ENCODE measurements at regions not wholly inside any gene's neighbourhood (a gene's known extent, or its start where the extent isn't known, plus 50 kb on each side); places are given as distances from the start of the nearest gene placed in this dataset.
"Not testable (repeated sequence)": the region's sequence is repeated elsewhere in the genome, so short reads cannot be mapped to it uniquely, and the experiment has no call there.

DNA sequence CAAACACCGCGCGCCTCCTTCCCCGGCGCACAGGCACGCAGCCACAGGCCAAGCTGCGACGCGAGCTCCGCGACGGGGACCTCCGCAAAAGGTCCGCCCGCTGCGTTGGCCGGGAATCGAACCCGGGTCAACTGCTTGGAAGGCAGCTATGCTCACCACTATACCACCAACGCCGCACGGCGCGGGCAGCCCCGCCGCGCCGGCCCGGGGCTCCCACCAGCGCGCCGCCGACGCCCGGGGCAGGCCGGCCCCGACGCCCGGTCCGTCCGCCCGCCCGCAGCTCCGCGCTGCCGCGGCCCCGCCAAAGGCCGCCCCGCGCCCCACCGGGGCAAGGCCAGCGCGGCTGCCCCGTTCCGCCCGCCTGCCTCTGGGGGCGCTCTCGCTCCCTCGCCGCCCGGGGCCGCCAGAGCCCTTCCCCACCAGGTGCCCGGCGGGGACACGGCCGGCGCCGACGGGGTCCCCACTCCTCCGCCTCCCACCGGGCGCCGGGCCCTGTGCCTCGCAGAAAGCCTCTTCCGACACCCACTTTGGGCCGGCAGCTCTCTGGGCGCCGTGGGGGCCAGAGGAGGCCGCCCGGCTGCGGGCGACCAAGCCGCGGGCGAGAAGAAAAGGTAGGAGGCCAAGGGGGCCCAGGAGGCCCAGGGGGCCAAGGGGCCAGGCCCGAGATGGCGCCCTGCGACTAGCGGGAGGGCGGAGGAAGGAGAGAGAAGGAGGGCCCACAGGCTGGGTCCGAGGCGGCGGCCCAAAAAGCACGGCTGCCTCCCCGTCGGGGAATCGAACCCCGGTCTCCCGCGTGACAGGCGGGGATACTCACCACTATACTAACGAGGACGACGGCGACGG, 50.2 kb upstream of the FCGR2A start:
- not testable (repeated sequence) for H3K79me2 ChIP-seq (ENCODE audit: control insufficient read depth, insufficient read depth, low read length, poor library complexity)

DNA sequence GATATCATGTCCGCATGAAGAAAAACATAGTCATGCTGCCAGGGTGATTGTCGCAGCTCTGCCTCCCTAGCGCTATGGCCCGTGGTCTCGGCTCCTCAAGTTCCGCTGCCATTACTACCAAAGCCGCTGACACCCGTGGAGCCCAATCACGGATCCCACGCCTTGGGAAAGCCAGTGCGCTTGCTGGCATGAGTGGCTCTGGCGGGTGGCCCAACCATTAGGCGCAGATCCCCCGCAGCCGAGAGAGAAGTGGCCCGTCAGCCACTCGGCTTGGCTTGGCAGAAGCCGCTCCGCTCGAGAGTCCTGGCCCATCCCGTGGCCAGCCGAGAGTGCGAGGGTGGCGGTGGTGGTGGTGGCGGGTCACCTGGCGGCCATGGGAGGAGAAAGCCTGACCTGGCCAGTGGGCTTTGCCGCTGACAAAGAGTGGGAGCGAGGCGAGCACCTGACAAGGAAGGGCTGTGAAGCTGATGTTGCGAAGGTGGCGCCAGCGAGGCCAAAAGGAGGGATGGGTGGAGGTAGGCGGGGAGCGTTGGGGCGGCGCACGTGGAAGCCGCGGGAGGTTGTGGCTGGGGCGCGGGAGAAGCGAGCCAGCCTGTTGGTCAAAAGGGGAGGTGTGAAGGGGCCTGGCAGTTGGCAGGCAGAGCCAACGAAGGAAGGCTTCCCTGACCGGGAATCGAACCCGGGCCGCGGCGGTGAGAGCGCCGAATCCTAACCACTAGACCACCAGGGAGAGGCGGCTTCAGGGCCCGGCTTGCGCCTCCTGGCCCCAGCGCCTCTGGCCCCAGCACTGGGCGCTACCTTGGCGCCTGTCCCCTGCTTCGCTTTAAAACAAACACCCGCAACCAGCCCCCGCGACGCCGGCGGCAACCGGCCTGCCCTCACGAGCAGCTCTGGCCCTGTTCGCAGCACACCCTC, 51.0 kb upstream of the FCGR2A start:
- H2AK5ac ChIP-seq (ENCODE audit: low read length); H2BK12ac ChIP-seq (ENCODE audit: low read length); H3K4me1 ChIP-seq (ENCODE audit: control insufficient read depth in 1 of 2, insufficient read depth in 2 of 2, low read length in 2 of 2); H3K18ac ChIP-seq (ENCODE audit: low read length); H2AFZ ChIP-seq (ENCODE audit: insufficient read depth, low read length, poor library complexity); H4K91ac ChIP-seq (ENCODE audit: low read depth, low read length); H3K4me3 ChIP-seq (ENCODE audit: low read depth, low read length); H3K27me3 ChIP-seq (ENCODE audit: insufficient read depth, low read length); H3K79me1 ChIP-seq (ENCODE audit: low read length); H3K4ac ChIP-seq (ENCODE audit: low read depth, low read length); H4K12ac ChIP-seq (ENCODE audit: low read depth, low read length); H4K8ac ChIP-seq (ENCODE audit: low read depth, low read length); H2BK120ac ChIP-seq (ENCODE audit: insufficient read depth, low read length, poor library complexity); H3K9ac ChIP-seq (ENCODE audit: low read length); H3K4me2 ChIP-seq (ENCODE audit: low read length); DNase-seq; H3K9me3 ChIP-seq (ENCODE audit: insufficient read depth, low read depth, low read length); H2BK5ac ChIP-seq (ENCODE audit: low read depth, low read length, poor library complexity); H3K14ac ChIP-seq (ENCODE audit: low read length); H3K79me2 ChIP-seq (ENCODE audit: control insufficient read depth, insufficient read depth, low read length, poor library complexity); H3K23ac ChIP-seq (ENCODE audit: low read length); H3K27ac ChIP-seq (ENCODE audit: low read depth, low read length); H3K36me3 ChIP-seq (ENCODE audit: control insufficient read depth in 1 of 2, insufficient read depth in 2 of 2, low read length in 2 of 2): not testable (repeated sequence)
- WGBS (ENCODE audit: extremely low coverage, insufficient coverage, insufficient read length) = no CpG with 5 or more reads among the region's 67 CpGs

More for the DNA sequence above, 50.2 kb upstream of the FCGR2A start:
- not testable (repeated sequence) for H3K27ac ChIP-seq (ENCODE audit: low read depth, low read length); H3K4me3 ChIP-seq (ENCODE audit: low read depth, low read length); H3K4me1 ChIP-seq (ENCODE audit: control insufficient read depth in 1 of 2, insufficient read depth in 2 of 2, low read length in 2 of 2); H4K91ac ChIP-seq (ENCODE audit: low read depth, low read length); H3K36me3 ChIP-seq (ENCODE audit: control insufficient read depth in 1 of 2, insufficient read depth in 2 of 2, low read length in 2 of 2); H3K9ac ChIP-seq (ENCODE audit: low read length); H3K23ac ChIP-seq (ENCODE audit: low read length); H3K9me3 ChIP-seq (ENCODE audit: insufficient read depth, low read depth, low read length); H3K4ac ChIP-seq (ENCODE audit: low read depth, low read length); H2AFZ ChIP-seq (ENCODE audit: insufficient read depth, low read length, poor library complexity); H4K8ac ChIP-seq (ENCODE audit: low read depth, low read length); H4K12ac ChIP-seq (ENCODE audit: low read depth, low read length); H2BK5ac ChIP-seq (ENCODE audit: low read depth, low read length, poor library complexity); H2BK12ac ChIP-seq (ENCODE audit: low read length); DNase-seq; H3K14ac ChIP-seq (ENCODE audit: low read length); H2AK5ac ChIP-seq (ENCODE audit: low read length); H3K79me1 ChIP-seq (ENCODE audit: low read length); H2BK120ac ChIP-seq (ENCODE audit: insufficient read depth, low read length, poor library complexity); H3K18ac ChIP-seq (ENCODE audit: low read length); H3K4me2 ChIP-seq (ENCODE audit: low read length)
- WGBS (ENCODE audit: extremely low coverage, insufficient coverage, insufficient read length) = no CpG with 5 or more reads among the region's 107 CpGs
- peaks cover 10% of the 10 kb centered on the region for H3K27me3 ChIP-seq (ENCODE audit: insufficient read depth, low read length)

DNA sequence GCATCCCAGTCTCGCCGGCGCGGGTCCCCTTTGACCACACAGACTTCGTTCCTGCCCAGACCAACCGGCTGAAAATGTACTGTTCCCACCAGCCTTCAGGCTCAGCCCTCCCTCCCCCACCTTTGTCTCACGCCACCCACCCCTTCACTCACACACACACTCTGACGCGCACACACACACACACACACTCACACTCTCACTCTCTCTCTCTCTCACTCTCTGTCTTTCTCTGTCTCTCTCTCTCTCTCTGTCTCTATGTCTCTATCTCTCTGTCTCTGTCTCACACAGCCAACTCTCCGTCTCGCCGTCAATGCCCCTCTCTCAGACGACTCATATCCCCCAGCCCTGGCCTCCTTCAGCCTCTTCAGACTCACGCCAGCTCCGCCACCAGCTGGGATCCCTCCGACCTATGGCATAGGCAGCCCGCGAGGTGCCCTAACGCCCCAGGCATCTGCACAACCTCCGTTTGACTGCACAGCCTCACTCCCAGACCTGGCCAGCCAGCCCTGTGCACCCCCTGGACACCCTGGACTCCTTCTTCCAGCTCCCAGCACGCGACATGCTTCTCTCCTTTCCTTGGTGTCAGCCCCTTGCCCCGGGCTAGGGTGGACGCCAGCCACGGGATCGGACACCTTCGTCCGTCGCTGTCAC, 53.4 kb upstream of the FCGR2A start:
- not testable (repeated sequence) for H2BK5ac ChIP-seq (ENCODE audit: low read depth, low read length, poor library complexity); H4K8ac ChIP-seq (ENCODE audit: low read depth, low read length); H2BK120ac ChIP-seq (ENCODE audit: insufficient read depth, low read length, poor library complexity); H3K79me1 ChIP-seq (ENCODE audit: low read length); DNase-seq; H3K23ac ChIP-seq (ENCODE audit: low read length); H3K9me3 ChIP-seq (ENCODE audit: insufficient read depth, low read depth, low read length); H2BK12ac ChIP-seq (ENCODE audit: low read length); H3K27ac ChIP-seq (ENCODE audit: low read depth, low read length); H3K27me3 ChIP-seq (ENCODE audit: insufficient read depth, low read length); H2AK5ac ChIP-seq (ENCODE audit: low read length); H3K4me2 ChIP-seq (ENCODE audit: low read length); H3K4me1 ChIP-seq (ENCODE audit: control insufficient read depth in 1 of 2, insufficient read depth in 2 of 2, low read length in 2 of 2); H3K4me3 ChIP-seq (ENCODE audit: low read depth, low read length); H3K18ac ChIP-seq (ENCODE audit: low read length); H3K36me3 ChIP-seq (ENCODE audit: control insufficient read depth in 1 of 2, insufficient read depth in 2 of 2, low read length in 2 of 2); H3K79me2 ChIP-seq (ENCODE audit: control insufficient read depth, insufficient read depth, low read length, poor library complexity); H3K4ac ChIP-seq (ENCODE audit: low read depth, low read length); H2AFZ ChIP-seq (ENCODE audit: insufficient read depth, low read length, poor library complexity); H3K9ac ChIP-seq (ENCODE audit: low read length); H3K14ac ChIP-seq (ENCODE audit: low read length); H4K12ac ChIP-seq (ENCODE audit: low read depth, low read length); H4K91ac ChIP-seq (ENCODE audit: low read depth, low read length)
- WGBS (ENCODE audit: extremely low coverage, insufficient coverage, insufficient read length) = no CpG with 5 or more reads among the region's 29 CpGs

DNA sequence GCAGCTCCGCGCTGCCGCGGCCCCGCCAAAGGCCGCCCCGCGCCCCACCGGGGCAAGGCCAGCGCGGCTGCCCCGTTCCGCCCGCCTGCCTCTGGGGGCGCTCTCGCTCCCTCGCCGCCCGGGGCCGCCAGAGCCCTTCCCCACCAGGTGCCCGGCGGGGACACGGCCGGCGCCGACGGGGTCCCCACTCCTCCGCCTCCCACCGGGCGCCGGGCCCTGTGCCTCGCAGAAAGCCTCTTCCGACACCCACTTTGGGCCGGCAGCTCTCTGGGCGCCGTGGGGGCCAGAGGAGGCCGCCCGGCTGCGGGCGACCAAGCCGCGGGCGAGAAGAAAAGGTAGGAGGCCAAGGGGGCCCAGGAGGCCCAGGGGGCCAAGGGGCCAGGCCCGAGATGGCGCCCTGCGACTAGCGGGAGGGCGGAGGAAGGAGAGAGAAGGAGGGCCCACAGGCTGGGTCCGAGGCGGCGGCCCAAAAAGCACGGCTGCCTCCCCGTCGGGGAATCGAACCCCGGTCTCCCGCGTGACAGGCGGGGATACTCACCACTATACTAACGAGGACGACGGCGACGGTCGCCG, 57.4 kb upstream of the FCGR2A start:
- H3K27me3 ChIP-seq (ENCODE audit: insufficient read depth, low read length); H3K14ac ChIP-seq (ENCODE audit: low read length); H3K4me1 ChIP-seq (ENCODE audit: control insufficient read depth in 1 of 2, insufficient read depth in 2 of 2, low read length in 2 of 2); H2BK120ac ChIP-seq (ENCODE audit: insufficient read depth, low read length, poor library complexity); H2AFZ ChIP-seq (ENCODE audit: insufficient read depth, low read length, poor library complexity); H4K91ac ChIP-seq (ENCODE audit: low read depth, low read length); H3K4ac ChIP-seq (ENCODE audit: low read depth, low read length); H4K12ac ChIP-seq (ENCODE audit: low read depth, low read length); H3K23ac ChIP-seq (ENCODE audit: low read length); H3K27ac ChIP-seq (ENCODE audit: low read depth, low read length); DNase-seq; H2AK5ac ChIP-seq (ENCODE audit: low read length); H3K9me3 ChIP-seq (ENCODE audit: insufficient read depth, low read depth, low read length); H3K18ac ChIP-seq (ENCODE audit: low read length); H3K79me2 ChIP-seq (ENCODE audit: control insufficient read depth, insufficient read depth, low read length, poor library complexity); H4K8ac ChIP-seq (ENCODE audit: low read depth, low read length); H3K4me3 ChIP-seq (ENCODE audit: low read depth, low read length); H2BK5ac ChIP-seq (ENCODE audit: low read depth, low read length, poor library complexity); H3K79me1 ChIP-seq (ENCODE audit: low read length); H2BK12ac ChIP-seq (ENCODE audit: low read length); H3K36me3 ChIP-seq (ENCODE audit: control insufficient read depth in 1 of 2, insufficient read depth in 2 of 2, low read length in 2 of 2); H3K4me2 ChIP-seq (ENCODE audit: low read length); H3K9ac ChIP-seq (ENCODE audit: low read length): not testable (repeated sequence)
- no CpG with 5 or more reads among the region's 66 CpGs for WGBS (ENCODE audit: extremely low coverage, insufficient coverage, insufficient read length)

Data from trophoblast cell (in vitro differentiated cells and primary cell).